Activated CD4-positive, alpha-beta T cell treated with anti-CD3 and anti-CD28 coated beads for 48 hours (primary cell): ENCODE measurements at regions not wholly inside any gene's neighbourhood (a gene's known extent, or its start where the extent isn't known, plus 50 kb on each side); places are given as distances from the start of the nearest gene placed in this dataset.

Source experiments
- DNase-seq: peaks from one replicate; pipeline ENCODE4 v3.0.0-alpha.2; 2020

DNA sequence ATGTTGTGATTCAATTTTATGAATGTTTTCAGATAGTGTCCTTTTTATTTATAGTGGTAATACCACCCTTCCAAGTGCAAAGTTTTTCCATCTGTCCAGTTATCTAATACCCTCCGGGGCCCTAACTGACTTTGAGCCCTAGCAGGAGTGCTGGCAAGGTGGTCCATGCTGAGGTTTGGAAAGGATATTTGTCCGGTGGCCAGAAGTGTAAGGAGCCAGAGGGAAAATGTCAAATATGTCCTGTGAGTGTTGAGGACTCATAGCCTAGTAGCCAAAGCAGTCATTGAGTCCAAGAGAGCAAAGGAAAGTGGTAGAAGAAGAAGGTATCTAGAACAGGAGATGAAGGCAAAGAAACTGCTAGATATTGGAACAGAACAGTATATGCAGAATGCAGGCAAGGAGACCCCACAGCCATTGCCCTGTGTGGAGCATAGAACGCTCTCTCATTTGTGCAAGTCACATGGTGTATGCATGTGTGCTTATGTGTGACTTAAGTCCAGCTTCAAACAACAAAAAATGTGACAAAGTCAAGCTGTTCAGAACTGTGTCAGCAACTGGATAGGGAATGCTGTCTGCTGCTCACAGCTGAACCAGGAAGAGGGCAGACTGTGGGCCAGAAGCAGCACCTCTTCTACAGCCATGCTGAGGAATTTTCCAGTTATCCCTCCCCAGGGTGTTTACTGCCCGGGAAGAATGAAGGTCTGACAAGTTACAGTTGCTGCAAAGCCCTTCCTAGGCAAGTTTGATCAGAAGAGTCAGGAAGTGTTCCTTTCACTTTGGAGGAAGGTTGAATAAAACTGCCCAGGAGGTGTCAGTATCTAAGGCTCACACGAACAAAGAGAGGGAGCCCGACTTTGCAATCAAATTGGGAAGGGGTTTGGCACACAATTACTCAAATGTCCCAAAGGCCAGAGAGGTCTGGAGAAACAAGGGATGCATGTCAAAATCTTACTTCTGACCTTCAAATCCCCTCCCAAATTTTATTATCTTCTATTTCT, 463.3 kb upstream of the DMAC1 start:
- no peak for DNase-seq

GRCh38 chr9:8261737-8262136, 462.2 kb upstream of the DMAC1 start:
- no peak for DNase-seq

DNA sequence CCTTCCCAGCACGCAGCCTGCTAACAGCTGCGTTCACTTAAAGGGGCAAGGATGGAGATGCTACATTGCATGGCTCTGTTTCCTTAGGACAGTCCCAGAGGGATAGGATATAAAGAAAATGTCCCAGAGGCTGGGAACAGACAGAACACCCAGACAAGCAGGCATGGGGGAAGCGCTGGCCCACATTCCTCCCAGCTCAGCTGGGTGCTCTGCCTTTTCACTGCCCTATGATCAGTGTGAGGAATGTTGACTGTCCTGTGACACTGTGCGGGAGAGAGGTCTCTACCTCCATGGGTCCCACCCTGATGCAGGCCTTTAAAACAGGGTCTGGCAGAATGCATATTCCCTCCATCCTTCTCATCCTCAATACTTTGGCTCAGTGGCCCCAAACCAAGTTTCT, 459.4 kb upstream of the DMAC1 start:
- DNase-seq, result no peak

GRCh38 chr9:8256880-8257279, 457.3 kb upstream of the DMAC1 start:
- DNase-seq, result no peak

- DNase-seq, result no peak
These were observed 456.3 kb upstream of the DMAC1 start for GRCh38 chr9:8255850-8256249.

DNA sequence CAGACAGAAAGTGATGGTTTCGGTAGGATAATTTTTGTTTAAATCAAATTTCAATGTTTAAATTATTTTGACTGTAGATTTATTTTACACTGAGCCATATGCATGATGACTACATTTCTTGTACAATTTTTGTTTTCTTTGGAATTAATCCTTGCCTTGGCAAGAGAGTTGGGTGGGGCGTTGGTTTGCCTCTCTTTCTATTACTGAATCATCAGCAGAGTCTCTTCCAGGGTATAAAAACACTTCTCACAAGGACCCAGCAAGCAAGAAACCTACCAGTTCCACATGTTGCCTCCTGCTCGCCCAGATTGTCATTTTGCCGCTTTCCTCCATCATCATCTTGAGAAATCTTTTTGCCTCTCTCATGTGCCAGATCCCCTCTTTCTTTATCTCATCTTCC, 455.0 kb upstream of the DMAC1 start:
- DNase-seq, result no peak

- no peak for DNase-seq
These were observed 452.9 kb upstream of the DMAC1 start for GRCh38 chr9:8252445-8252844.

DNA sequence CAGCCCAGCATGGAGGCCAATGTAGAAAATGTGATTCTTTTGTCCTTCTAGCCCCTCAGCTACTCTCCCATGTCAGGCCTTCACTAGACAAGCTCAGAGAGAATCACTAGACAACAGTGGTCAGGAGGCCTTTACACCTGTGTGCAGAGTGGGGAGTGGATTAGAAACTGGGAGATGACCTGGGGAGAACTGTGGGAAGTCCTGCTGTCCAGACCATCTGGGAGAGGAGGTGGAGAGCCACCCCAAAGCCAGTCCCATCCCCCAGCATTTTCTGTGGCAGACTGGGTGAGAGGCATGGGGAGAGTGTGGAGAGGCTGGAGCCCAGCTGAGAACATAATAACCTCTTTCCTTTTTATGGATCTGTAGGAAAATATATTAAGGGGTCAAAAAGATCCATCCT, 452.0 kb upstream of the DMAC1 start:
- no peak for DNase-seq

DNA sequence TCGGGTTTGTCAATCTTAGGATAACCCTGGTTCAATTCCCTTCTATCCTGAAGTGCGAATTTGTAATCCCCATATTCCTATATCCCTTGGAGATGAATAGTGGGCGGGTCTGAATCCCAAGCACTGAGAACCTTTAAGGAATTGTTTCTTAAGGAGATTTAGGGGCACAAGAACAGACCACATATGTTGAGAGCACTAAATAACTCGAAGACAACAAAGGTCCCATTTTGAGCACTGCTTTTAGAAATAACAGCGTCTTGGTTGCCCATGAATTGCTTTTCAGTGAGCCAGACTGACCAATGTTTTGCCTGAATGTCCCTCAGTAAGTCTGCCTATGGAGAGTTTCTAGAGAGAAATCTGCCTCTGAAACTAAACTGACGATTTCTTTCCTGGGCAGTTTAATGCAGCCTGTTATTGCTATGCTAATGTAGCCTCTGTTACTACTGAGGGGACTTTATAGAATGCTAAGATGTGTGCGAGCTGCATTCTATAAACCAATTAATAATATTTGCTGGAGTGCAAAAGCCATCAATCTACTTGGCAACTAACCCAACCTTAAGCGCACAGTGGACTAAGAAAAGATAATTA, 445.0 kb upstream of the DMAC1 start:
- DNase-seq, result no peak

DNA sequence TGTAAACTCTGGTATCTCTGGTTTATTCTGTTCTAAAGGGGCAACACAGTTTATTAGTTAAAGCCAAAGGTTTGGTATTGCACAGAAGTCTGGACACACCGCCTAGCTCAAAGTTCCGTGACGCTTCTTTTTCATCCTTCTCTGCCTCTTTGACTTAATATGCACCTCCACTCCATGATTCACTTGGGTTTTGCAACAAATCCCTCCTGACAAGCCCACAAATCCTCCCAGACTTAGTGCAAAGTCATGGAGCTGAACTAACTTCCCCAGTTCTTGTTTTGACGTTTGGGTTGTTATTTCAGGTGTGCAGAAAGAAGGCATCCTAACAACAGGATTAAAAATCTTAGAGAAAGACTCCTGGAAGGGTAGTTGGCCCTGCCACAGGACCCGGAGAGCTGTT, 441.6 kb upstream of the DMAC1 start:
- no peak for DNase-seq

- no peak for DNase-seq
These were observed 437.5 kb upstream of the DMAC1 start for GRCh38 chr9:8237096-8237495.

DNA sequence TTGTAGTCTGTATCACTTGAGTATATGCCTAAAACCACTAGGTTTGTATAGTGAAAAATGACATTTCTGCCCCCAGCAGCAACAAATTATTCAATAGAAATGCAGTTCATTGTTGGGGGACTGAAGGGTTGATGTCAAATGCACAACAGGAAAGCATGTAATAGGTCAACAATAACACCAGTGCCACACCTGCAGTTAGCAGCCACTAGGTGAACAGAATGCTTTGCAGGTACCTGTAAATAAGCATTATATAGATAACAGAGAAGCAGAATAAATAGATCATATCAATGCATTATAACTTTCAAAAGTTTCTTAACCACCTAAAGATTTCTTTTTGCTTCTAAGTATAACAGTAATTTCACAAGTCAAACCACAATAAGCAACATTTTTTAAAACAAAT, 435.9 kb upstream of the DMAC1 start:
- no peak for DNase-seq

DNA sequence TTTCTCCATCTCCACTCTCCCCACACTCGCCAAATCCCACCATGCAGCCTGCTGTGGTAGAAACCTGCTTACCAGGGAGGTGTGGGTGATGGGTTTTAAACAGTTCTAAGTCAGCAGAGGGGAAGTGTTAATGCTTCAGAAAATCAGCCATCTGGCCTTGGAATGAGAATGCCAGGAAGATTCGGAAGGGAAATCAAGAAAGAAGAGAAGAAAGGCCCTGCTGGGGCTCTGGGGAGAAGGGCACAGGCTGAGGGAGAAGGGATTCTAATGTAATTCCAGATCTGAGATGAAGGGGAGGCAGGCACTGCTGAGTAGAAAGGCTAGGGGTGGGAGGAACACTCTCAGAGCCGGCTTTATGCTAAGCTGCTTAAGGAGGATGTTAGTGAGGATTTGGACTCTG, 434.7 kb upstream of the DMAC1 start:
- DNase-seq, result no peak

DNA sequence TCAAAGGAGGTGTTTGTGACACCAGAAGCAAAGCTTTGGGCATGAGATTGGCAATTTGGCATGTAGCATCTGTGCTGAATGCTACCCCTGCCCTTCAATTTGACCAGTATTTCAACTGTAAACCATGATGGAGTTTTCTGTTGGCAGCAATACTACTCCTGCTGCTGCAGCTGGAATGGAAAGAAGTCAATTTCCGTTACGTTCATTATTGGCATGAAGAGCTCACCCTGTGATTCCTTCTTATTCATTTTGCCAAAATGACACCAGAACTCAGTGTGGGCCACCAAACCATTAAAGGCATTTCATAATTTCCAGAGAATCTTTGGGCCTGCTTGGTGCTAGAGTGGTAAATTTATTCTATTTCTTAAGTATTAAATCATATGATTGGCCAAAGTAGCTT, 433.1 kb upstream of the DMAC1 start:
- DNase-seq, result no peak

- DNase-seq, result no peak
These were observed 429.6 kb upstream of the DMAC1 start for GRCh38 chr9:8229226-8229625.

GRCh38 chr9:8224381-8224801, 424.8 kb upstream of the DMAC1 start:
- DNase-seq, result no peak

- no peak for DNase-seq
These were observed 424.3 kb upstream of the DMAC1 start for GRCh38 chr9:8223861-8224260.

GRCh38 chr9:8221462-8221861, 421.9 kb upstream of the DMAC1 start:
- no peak for DNase-seq

- no peak for DNase-seq
These were observed 408.9 kb upstream of the DMAC1 start for GRCh38 chr9:8208465-8208864.

DNA sequence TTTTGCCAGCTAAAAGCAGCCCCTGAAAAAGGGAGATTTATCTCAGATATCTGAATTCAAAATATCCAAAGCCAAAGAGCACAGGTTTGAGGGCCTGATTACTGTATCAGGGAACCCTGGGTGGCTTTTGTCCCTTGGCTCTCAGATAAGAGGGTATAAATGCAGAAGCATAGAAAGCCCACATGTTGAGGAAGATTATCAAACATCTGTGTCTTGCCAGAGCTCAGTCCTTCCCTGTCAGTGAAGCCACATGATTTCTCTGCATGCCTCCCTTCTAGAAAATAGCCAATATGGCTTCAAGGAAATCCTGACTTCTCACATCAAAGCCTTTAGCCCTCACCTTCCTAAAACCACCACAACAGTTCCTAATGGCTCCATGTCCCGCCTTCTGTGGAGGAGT, 408.0 kb upstream of the DMAC1 start:
- no peak for DNase-seq

DNA sequence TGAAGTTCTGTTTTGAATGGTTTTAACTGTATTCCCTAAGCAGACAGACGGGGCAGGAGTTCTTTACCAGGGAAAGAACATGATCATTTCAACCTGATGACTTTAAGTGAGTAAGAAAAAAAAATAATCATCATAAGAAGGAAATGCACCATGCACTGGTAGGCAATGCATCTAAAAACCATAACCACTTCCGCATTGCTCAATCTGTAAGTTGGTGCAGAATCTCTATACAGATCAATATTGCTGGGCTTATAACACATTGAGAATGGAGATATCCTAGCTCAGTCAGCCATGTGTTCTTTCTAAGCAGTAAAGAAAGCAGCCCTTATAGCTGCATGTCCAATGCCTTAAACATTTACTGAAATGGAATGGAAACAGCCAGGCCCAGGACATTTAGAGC, 407.1 kb upstream of the DMAC1 start:
- no peak for DNase-seq

DNA sequence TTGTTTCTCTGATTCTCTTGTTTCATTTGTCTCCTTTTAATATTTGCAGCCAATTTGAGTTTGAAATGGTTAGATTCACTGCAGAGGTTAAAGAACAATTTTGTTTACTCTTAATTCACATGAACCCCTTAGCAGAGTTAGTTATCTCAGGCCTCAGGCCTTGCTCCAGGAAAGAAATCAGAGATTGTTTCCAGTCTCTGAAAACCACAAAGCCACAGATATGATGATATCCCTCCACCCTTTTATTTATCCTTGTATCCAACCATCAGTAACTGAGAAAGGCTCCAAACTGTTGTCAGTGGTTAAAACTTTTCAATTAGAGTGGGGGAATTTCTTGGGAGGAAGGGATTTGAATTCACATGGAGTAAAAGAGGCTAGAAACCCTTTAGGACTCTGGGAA, 406.0 kb upstream of the DMAC1 start:
- no peak for DNase-seq

- DNase-seq, result no peak
These were observed 390.3 kb upstream of the DMAC1 start for GRCh38 chr9:8189881-8190280.

DNA sequence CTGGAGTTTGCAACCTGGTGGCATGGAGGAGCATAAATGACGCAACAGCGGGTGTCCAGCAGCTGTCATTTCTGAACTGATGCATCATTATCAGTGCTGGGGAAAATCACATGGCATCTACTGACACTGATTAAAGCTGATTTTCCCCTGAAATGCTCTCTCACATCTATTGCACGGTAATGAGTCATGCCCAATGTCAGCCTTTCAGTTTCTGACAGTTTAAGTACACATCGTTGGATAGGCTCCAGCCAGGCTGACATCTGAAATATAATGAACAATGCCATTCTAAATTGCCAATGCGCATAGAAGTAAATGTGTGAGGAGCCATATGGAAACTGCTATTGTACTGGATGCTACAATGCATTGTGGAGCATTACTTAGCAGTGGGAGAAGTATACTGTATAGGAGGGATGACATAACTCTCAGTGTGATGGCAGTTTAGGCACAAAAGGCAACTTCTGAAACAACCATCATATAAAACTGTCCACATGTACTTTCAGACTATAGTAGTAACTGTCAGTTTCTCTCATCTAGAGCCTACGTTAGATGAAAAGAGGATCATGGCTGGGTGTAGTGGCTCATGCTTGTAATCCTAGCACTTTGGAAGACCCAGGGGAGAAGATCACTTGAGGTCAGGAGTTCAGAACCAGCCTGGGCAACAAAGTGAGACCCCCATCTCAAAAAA, 389.3 kb upstream of the DMAC1 start:
- DNase-seq, result peak; percentile 55
